ENCODE measurements at regions not wholly inside any gene's neighbourhood (a gene's known extent, or its start where the extent isn't known, plus 50 kb on each side); places are given as distances from the start of the nearest gene placed in this dataset.

DNA sequence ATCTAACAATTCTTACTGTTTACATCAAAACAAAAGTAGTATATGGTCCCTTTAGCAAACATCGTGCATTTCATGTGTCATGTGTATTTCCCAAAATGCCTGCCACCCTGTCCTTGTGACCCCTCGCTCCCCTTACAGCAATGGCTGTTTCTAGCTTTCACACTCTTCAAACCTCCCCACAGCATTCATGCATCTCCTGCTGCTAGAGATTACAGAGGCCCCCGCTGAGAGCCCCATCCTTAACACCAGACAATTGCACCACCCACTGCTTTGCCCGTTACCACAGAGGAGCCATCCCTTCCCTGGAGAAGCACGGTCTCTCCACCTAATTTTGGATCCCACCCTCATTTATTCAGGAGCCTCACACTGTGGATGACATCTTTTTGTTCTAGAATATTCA is 149.7 kb upstream of the IRX4 start:
- no peak for DNase-seq (ENCODE audit: low spot score)

DNA sequence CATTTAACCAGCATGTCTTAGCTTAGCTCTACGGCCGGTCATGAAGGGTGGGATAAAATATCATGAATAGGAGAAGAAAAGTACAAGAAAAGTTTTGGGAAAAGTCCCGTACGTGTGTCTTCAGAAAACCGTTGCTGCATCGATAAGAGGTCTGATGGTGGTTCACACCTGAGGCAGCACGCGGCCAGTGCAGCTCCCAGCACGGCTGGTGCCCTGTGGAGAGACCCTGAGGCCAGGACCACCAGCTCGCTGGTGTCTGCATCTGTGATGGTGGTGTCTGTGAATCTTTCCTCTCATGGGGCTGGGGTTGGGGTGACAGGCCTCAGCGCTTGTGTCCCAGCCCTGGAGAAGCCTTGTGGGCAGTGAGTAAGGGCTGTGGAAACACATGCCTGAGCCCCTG is 148.9 kb upstream of the IRX4 start:
- no peak for DNase-seq (ENCODE audit: low spot score)

DNA sequence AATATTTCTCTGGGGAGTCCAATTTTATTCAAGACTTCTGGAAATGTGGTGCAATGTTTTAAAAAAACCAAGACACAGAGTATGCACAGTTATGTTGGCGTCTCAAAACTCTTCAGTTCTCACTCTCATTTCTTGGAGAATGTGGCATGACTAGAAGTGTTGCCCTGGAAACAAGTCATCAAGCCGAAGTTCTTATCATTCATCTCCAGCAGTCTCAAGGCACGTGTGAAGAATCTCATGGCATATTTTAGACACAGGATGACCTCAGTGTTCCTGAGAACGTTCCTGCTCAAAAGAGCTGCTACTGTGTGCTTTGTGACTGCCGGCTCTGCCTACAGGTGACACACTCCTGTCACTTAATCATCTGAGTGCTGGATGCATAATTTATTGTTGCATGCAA is 147.4 kb upstream of the IRX4 start:
- no peak for DNase-seq (ENCODE audit: low spot score)

DNA sequence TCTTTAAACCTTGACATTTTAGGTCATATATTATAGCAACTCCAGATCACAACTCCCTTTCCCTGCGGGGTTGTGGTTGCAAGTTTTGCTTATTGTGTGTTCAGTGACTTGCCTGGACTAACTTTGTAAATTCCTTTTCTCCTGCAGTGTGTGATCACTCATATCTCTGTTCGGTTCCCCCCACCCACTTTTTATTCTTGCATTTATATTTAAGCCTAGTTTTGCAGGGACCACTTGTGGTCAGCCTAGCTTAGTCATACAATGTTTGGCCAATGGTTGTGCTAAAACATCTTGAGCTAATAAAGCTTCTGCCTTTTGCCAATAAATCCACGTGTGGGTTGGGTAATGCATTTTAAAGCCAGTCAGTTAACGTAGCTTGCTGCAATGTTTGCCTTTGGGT is 146.5 kb upstream of the IRX4 start:
- no peak for DNase-seq (ENCODE audit: low spot score)

GRCh38 chr5:2027790-2028189 is 145.1 kb upstream of the IRX4 start:
- DNase-seq (ENCODE audit: low spot score) = no peak

- DNase-seq (ENCODE audit: low spot score) = no peak
These were observed 142.4 kb upstream of the IRX4 start for GRCh38 chr5:2024986-2025721.

DNA sequence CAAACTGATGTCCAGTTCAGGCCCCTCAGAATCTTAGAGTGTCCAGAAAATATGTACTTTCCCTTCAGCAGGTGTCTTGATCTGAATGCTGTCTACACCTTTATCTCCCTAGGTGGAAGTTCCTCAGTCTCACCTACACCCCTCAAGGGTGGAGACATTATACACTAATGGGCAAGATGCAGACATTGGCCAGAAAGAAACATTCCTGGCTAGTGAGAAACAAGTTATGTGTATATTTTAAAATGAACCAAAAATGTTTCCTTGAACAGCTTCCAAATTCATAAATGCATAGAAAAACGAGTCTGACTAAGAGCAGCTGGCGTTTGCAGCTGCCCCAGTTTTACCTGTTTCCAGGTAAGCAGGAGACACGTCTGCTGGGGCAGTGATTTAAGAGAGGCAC is 140.5 kb upstream of the IRX4 start:
- DNase-seq (ENCODE audit: low spot score) = no peak

DNA sequence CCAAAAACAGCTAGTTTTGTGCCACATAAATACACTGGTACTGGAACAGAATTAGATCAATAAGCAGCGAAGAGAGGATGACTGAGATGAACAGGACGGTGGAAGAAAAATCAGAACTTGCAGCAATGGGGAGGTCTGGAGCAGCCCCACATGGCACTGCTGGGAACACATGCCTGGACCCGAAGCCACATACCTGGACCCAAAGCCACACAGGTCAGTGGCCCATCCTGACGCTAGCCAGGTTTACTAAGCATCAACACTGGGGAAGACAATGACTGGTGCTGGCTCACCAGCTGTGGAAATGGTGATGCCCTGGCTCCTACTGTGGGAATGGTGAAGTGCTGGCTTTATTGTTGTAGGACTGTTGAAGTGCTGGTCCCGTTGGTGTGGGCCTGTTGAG is 139.7 kb upstream of the IRX4 start:
- no peak for DNase-seq (ENCODE audit: low spot score)

DNA sequence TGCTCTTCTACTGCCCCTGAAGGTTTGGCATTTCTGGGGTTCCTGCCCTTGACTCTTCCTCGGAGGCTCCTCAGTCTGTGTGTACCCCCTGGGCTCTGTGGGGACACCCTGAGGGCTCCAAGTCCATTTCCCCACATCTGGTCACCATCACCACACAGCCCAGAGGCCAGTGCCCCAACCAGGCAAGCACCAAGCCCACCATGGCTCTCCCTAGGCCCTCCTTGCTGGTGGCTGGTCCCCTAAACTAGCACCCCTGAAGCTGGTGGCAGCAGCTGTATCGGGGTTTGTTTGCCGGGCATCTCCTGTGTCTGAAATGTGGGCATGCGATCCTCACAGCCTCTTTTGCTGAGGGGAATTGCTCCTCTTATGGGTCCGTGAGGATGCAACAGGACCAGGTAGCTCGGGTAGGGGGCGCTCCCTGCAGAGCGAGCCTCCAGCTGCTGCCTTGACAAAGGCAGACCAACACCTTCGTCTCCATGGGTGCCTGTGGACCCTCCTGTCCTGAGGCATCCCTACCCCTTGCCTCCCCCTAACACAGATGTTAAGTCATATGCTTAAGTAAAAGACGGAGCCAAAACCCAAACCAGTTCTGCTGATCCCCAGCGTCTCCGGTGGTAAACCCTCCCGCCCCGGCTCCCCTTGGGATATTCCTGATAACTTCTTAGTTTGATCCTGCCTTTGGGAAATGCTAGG is 138.9 kb upstream of the IRX4 start:
- DNase-seq (ENCODE audit: low spot score) = no peak

- no peak for DNase-seq (ENCODE audit: low spot score)
These were observed 138.0 kb upstream of the IRX4 start for GRCh38 chr5:2020730-2021129.

DNA sequence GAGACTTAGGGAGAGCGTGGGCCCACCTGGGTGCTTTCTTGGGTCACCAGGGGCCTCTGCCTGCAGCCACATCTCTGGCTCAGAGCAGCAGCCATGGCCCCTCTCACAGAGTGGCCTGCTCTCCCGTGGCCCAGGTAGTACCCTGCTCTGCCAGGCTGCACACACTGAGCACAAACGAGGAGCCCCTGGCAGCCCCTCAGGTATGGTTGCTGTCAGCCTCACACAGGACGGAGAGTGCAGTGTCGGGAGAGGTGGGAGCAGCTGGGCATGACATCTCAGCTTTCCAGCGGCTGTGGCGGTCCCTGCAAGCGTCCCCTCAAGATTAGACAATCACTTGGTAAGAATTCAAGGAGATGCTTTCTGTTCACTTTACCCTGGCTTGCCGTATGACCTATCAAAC is 137.0 kb upstream of the IRX4 start:
- DNase-seq (ENCODE audit: low spot score) = no peak

- DNase-seq (ENCODE audit: low spot score) = no peak
These were observed 135.6 kb upstream of the IRX4 start for GRCh38 chr5:2018390-2018724.

DNA sequence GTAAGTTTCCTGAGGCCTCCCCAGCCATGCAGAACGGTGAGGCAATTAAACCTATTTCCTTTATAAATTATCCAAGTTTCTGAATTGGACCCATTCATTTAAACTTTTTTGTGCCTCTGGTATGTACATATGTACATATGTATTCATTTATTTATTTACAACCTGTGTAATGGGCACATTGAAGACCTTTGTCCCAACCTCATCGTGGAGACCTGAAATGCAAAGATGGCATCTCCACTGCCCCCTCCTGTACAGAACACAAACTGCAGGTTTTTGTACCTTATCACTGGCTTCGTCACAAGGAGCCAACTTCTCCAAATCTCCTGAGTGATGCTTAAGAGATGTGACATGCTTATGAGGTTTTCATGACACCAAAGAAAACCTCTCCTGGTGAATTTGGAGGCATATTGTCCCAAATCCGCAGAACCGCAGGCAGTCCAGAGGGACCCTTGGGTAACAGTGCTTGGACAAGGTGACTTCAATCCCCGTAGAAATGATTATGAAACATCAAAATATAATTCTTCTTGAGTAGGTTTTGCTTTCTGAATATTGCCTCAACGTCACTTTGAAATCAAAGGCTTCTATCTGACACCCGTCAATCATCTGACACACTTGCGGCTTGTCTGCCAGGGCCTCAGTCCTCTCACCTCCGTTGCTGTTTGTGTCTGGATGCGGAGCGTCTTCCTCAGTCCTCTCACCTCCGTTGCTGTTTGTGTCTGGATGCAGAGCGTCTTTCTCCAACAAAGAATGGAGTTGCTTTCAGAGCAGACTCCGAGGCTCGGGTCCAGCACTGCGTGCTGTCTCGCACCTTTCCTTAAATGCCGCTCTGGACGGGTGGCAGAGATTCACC is 135.0 kb upstream of the IRX4 start:
- DNase-seq (ENCODE audit: low spot score) = peak; percentile 22

DNA sequence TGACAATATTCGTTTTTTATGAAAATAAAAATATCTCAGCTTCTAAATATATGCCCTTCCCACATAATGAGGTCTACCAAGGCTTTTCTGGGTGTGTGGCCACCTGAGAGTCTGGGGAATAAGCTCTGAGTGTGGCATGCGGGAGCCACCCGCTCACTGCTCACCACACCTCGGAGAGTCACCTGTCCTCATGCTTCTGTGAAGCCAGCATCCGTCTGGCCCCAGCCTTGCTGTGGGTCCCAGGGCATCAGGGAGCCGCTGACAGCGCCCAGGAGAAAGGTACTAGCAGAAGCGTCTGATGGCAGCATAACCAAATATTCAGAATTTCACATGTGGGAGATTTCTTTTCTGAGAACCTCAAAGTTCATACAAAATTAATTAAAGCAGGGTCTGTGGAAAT is 133.2 kb upstream of the IRX4 start:
- no peak for DNase-seq (ENCODE audit: low spot score)

GRCh38 chr5:2015124-2015848 is 132.6 kb upstream of the IRX4 start:
- DNase-seq (ENCODE audit: low spot score) = no peak

- DNase-seq (ENCODE audit: low spot score) = no peak
These were observed 131.4 kb upstream of the IRX4 start for GRCh38 chr5:2014058-2014610.

DNA sequence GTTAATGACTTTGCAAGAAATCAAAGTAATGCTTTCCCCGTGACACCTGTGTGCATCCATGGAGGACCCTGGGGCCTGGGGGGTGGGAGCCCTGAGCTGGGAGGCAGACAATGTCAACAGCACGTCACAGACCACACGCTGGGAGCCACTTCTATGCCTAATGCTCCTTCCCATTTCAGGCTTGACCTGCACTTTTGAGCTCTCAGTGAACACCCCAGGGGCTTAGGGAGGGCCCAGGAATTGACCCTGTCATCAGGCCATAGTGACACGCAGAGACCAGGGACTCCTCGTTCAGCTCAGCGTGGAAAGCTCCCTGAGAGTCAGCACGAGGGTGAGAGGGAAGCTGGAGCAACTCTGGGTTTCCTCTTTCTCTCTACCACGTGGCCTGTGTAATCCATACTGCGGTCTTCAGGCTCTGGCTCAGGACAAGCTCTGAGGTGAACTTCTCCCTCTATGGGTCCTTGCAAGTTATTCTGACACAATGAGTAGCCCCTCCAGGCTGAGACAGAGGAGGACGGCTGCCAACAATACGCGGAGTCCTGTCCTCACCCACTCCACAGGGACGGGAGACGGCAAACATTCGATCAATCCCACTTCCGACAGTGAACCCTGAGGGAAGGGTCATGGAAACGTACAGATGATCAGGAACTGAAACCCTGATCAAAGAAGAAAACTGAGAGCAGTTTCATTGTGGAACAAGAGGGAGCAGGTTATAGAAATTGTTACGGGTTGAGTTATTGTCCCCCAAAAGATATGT is 130.8 kb upstream of the IRX4 start:
- DNase-seq (ENCODE audit: low spot score) = no peak

DNA sequence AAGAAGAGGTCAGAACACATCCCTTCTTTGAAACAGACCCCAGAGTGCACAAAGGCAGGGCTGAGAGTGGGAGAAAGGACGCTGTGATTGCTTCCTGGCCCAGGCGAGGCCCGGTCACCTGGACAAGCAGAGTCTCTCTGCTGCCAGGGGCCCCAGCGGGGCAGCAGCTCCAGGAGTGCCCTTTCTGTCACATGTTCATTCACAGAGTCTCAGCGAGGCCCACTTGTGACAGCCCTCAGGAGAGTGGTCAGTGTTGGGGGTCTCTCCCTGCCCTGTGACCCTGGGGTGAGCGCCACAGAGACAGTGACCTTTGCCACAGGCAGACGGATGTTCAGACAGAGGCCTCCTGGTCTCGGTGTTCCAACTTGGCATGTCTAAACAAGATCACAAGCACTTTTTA is 130.2 kb upstream of the IRX4 start:
- DNase-seq (ENCODE audit: low spot score) = no peak

- no peak for DNase-seq (ENCODE audit: low spot score)
These were observed 129.0 kb upstream of the IRX4 start for GRCh38 chr5:2011481-2012411.

DNA sequence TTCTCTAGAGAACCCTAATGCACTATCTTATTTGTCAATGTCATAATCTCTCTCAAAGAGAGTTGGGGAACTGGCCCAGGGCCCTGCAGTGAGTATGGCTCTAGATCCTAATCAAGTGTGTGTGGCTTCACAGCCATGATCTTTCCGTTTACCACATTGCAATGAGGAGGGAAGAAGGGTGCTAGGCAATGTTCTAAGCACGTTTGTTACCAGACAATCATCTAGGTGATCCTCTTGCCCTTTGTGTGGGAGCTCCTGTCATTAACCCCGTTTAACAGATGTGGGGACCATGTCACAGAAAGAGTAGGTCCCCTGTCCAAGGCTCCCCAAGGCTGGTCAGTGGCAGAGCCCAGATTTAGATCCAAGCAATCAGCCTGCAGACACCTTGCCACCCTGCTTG is 128.2 kb upstream of the IRX4 start:
- DNase-seq (ENCODE audit: low spot score) = no peak

All from hematopoietic multipotent progenitor cell treated with erythropoietin and hydrocortisone succinate and interleukin-3 and kit ligand, for 15 days (in vitro differentiated cells).